WTC11 (cell line): ENCODE measurements at regions not wholly inside any gene's neighbourhood (a gene's known extent, or its start where the extent isn't known, plus 50 kb on each side); places are given as distances from the start of the nearest gene placed in this dataset.

ENCODE experiments used
- ATAC-seq: fragments of 200-7000 bp; cut with Tn5 transposase; 2 replicates; pipeline ENCODE4 v1.10.0; 2021; ENCODE audit warnings: mild to moderate bottlenecking, moderate library complexity
- CTCF ChIA-PET: fragments of 300-600 bp; sonication (Branson Sonifier 250); formaldehyde crosslinking; loops from one replicate; lab custom pipeline; 2021; ENCODE audit warnings: antibody characterized with exemption; lab: Charles Lee
- POLR2A ChIA-PET: fragments of 350-600 bp; sonication (Branson Sonifier 250); formaldehyde crosslinking; loops from one replicate; lab custom pipeline; 2021; ENCODE audit warnings: antibody characterized with exemption; lab: Charles Lee
- DNase-seq: peaks from one replicate; pipeline ENCODE4 v3.0.0; 2021; ENCODE audit warnings: low spot score
- H3K27ac Mint-ChIP-seq: 2 replicates; pipeline ENCODE4 v1.8.0; 2021; ENCODE audit warnings: mixed read lengths
- H3K27me3 Mint-ChIP-seq: 2 replicates; pipeline ENCODE4 v1.8.0; 2021; ENCODE audit warnings: low read depth, mild to moderate bottlenecking, moderate library complexity, mixed read lengths
- H3K36me3 Mint-ChIP-seq: 2 replicates; pipeline ENCODE4 v1.8.0; 2021; ENCODE audit warnings: mixed read lengths
- H3K4me1 Mint-ChIP-seq: 2 replicates; pipeline ENCODE4 v1.8.0; 2022; ENCODE audit warnings: mixed read lengths
- H3K4me3 Mint-ChIP-seq: 2 replicates; pipeline ENCODE4 v1.8.0; 2021; ENCODE audit warnings: mild to moderate bottlenecking, moderate library complexity, mixed read lengths
- H3K9me3 Mint-ChIP-seq: 2 replicates; pipeline ENCODE4 v1.8.0; 2021; ENCODE audit warnings: mixed read lengths
- CTCF ChIP-seq: fragments of 200-600 bp; IDR thresholded peaks from 2 replicates; pipeline ENCODE4 v1.8.0; 2022; ENCODE audit warnings: antibody characterized with exemption
- E2F1 ChIP-seq: sonication (generic); formaldehyde crosslinking; IDR thresholded peaks from 2 replicates; pipeline ENCODE4 v1.8.0; 2022; ENCODE audit warnings: mild to moderate bottlenecking, missing genetic modification reagents
- ETV6 ChIP-seq: sonication (generic); formaldehyde crosslinking; IDR thresholded peaks from 2 replicates; pipeline ENCODE4 v1.8.1; 2022; ENCODE audit warnings: mild to moderate bottlenecking, missing genetic modification reagents
- FOXP4 ChIP-seq: sonication (generic); formaldehyde crosslinking; IDR thresholded peaks from 2 replicates; pipeline ENCODE4 v1.8.0; 2022; ENCODE audit warnings: mild to moderate bottlenecking, missing genetic modification reagents
- PREB ChIP-seq: sonication (generic); formaldehyde crosslinking; IDR thresholded peaks from 2 replicates; pipeline ENCODE4 v1.8.1; 2022; ENCODE audit warnings: mild to moderate bottlenecking, missing genetic modification reagents, moderate library complexity, borderline replicate concordance
- SMAD4 ChIP-seq: sonication (generic); formaldehyde crosslinking; IDR thresholded peaks from 2 replicates; pipeline ENCODE4 v1.8.0; 2022; ENCODE audit warnings: mild to moderate bottlenecking, missing genetic modification reagents
- TEAD1 ChIP-seq: sonication (generic); formaldehyde crosslinking; IDR thresholded peaks from 2 replicates; pipeline ENCODE4 v1.8.0; 2022; ENCODE audit warnings: mild to moderate bottlenecking, missing genetic modification reagents
- ZMAT4 ChIP-seq: fragments of 250-450 bp; sonication (Bioruptor Pico); IDR thresholded peaks from 2 replicates; pipeline ENCODE4 v1.9.0; 2021; ENCODE audit warnings: mild to moderate bottlenecking

- TF ChIP-seq E2F1 (CRISPR knock-in tag) = no peak
Measured at GRCh38 chr12:89020121-89020480, 332.2 kb downstream of the DUSP6 start (continued).

- CTCF ChIA-PET = interaction anchor here (0.6 to 2.1 kb wide), 24 partner anchors 11 to 508 kb away, joined by 3 to 11 read pairs (median 3); partner anchors contain the start of genes GALNT4 and POC1B
- Mint-ChIP-seq H3K4me3 (no peak overlapping the region), H3K27ac (no peak overlapping the region), H3K9me3 (peaks cover 2% of the 10 kb centered on the region), H3K4me1 (peaks cover 6% of the 10 kb centered on the region), H3K27me3 (no peaks in the 10 kb centered on the region), H3K36me3 (no peaks in the 10 kb centered on the region)
- POLR2A ChIA-PET = interaction anchor here (0.6 kb wide), 1 partner anchor 333 kb away, joined by 3 read pairs; the partner anchor contains the start of gene DUSP6
- peak; percentile 82 for DNase-seq
- TF ChIP-seq ZMAT4 (CRISPR knock-in tag) (no peak), ETV6 (CRISPR knock-in tag) (peak; percentile 48; the same call in 1 of the 2 replicates), CTCF (peak; percentile 47; the same call in 1 of the 2 replicates), TEAD1 (no peak), PREB (no peak), FOXP4 (no peak)
- peak; percentile 97 for ATAC-seq
Measured at GRCh38 chr12:89019439-89020120, 332.7 kb downstream of the DUSP6 start.

GRCh38 chr12:89016970-89017778, 335.1 kb downstream of the DUSP6 start:
- DNase-seq (peak; percentile 11), ATAC-seq (peak; percentile 70)
- ChIA-PET CTCF (interaction anchor here (0.5 to 2.3 kb wide), 19 partner anchors 11 to 764 kb away, joined by 3 to 10 read pairs (median 4); partner anchors contain the start of genes DUSP6 and GALNT4), POLR2A (no interaction called here)
- H3K36me3 Mint-ChIP-seq = no peaks in the 10 kb centered on the region
- H3K27me3 Mint-ChIP-seq = no peaks in the 10 kb centered on the region
- H3K4me3 Mint-ChIP-seq = peak overlapping the region; percentile 66
- no peak overlapping the region for H3K27ac Mint-ChIP-seq
- no peaks in the 10 kb centered on the region for H3K9me3 Mint-ChIP-seq
- TF ChIP-seq SMAD4 (CRISPR knock-in tag) (no peak), CTCF (peak; percentile 51; the same call in 1 of the 2 replicates)
- TF ChIP-seq, all 79 proteins: peak for 1
- H3K4me1 Mint-ChIP-seq = peaks cover 6% of the 10 kb centered on the region
